ELF-1 (cell line): ENCODE measurements at regions not wholly inside any gene's neighbourhood (a gene's known extent, or its start where the extent isn't known, plus 50 kb on each side); places are given as distances from the start of the nearest gene placed in this dataset.
A peak's percentile ranks its signal among the peaks of the same experiment; 100 is the strongest.
"Not testable (repeated sequence)": the region's sequence is repeated elsewhere in the genome, so short reads cannot be mapped to it uniquely, and the experiment has no call there.

Source experiments
- DNase-seq: peaks from one replicate; pipeline ENCODE4 v3.0.0-alpha.2; 2016; ENCODE audit warnings: low read depth, low spot score

GRCh38 chr12:124674937-124675336, 107.5 kb upstream of the NCOR2 start:
- DNase-seq = no peak

- no peak for DNase-seq
Observed at GRCh38 chr12:124673801-124674617, 106.6 kb upstream of the NCOR2 start.

DNA sequence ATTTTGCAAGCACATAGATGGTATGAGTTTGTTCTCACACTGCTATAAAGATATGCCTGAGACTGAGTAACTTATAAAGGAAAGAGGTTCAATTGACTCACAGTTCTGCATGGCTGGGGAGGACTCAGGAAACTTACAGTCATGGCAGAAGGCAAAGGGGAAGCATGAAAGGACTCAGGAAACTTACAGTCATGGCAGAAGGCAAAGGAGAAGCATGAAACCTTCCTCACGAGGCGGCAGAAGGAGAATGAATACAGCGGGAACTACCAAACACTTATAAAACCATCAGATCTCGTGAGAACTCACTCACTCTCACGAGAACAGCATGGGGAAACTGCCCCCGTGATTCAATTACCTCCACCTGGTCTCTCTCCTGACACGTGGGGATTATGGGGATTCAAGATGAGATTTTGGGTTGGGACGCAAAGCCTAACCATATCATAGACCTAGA, 101.9 kb upstream of the NCOR2 start:
- DNase-seq = not testable (repeated sequence)

DNA sequence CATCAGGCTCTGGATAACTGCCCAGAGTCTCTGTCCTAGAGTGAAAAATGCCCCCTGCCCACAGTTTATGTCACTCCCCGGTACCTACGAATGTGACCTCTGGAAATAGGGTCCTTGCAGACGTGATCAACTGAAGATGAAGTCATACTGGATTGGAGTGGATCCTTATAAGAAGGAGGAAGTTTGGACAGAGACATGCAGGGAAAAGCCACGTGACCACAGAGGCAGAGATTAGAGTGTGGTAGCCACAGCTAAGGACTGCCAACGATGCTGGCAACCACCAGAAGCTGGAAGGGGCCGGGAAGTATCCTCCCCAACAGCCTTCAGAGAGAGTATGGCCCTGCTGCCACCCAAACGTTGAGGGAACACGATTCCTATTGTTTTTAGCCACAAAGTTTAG, 101.2 kb upstream of the NCOR2 start:
- DNase-seq = no peak

GRCh38 chr12:124667506-124668326, 100.3 kb upstream of the NCOR2 start:
- peak; percentile 44 for DNase-seq

GRCh38 chr12:124666722-124667259, 99.4 kb upstream of the NCOR2 start:
- DNase-seq = no peak

GRCh38 chr12:124665511-124665910, 98.1 kb upstream of the NCOR2 start:
- DNase-seq = peak; percentile 55

- no peak for DNase-seq
Observed at GRCh38 chr12:124664395-124665111, 97.1 kb upstream of the NCOR2 start.

DNA sequence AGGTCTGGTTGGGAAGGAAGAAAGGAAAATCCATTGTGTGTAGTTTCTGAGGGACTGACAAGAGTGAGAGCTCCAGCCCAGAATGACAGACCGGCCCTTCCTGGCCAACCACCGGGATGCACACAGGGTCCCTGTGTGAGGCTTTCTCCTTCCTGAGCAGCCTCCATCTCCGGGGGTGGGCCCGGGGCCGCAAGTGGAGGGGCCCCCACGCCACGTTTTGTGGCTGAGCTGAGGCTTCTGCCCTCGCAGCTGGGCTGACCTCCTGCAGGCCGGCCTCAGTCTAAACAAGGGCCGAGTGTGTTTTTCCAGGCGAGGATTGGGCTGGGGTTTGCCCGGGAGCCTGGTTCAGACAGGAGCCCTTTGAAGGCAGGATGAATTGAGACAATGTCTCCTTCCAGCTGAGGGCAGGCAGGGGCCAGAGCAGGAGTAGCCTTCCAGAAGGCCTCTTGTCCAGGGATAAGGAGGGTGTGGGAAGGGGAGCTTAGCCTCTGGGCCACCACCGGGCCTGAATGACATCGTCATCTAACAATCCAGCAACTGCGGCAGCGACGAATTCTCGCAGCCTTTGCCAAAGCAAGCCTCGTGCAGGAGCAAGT, 96.5 kb upstream of the NCOR2 start:
- DNase-seq = peak; percentile 87

- no peak for DNase-seq
Observed at GRCh38 chr12:124663206-124663605, 95.8 kb upstream of the NCOR2 start.

- no peak for DNase-seq
Observed at GRCh38 chr12:124661341-124661740, 93.9 kb upstream of the NCOR2 start.

DNA sequence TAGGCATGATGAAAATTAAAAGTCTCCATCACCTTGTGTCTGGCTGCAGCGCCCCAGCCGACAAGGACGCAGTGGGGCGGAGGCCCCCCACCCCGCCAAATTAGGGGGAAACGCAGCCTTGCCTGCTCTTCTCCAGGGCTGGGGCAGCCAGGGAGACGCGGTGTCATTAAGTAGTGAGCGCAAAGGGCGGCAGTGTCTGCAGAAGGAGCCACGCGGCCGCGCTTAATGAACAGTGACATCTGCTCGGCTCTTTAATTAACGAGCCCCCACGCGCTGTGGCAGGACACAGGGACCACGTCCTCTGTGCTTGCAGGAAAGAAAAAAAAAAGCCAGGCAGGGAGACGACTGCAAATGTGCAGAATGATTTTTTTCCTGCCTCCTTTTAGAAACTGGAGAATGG, 93.4 kb upstream of the NCOR2 start:
- no peak for DNase-seq

GRCh38 chr12:124658806-124659402, 91.5 kb upstream of the NCOR2 start:
- DNase-seq = no peak

GRCh38 chr12:124658302-124658701, 90.9 kb upstream of the NCOR2 start:
- DNase-seq = no peak

GRCh38 chr12:124656947-124657434, 89.6 kb upstream of the NCOR2 start:
- no peak for DNase-seq

DNA sequence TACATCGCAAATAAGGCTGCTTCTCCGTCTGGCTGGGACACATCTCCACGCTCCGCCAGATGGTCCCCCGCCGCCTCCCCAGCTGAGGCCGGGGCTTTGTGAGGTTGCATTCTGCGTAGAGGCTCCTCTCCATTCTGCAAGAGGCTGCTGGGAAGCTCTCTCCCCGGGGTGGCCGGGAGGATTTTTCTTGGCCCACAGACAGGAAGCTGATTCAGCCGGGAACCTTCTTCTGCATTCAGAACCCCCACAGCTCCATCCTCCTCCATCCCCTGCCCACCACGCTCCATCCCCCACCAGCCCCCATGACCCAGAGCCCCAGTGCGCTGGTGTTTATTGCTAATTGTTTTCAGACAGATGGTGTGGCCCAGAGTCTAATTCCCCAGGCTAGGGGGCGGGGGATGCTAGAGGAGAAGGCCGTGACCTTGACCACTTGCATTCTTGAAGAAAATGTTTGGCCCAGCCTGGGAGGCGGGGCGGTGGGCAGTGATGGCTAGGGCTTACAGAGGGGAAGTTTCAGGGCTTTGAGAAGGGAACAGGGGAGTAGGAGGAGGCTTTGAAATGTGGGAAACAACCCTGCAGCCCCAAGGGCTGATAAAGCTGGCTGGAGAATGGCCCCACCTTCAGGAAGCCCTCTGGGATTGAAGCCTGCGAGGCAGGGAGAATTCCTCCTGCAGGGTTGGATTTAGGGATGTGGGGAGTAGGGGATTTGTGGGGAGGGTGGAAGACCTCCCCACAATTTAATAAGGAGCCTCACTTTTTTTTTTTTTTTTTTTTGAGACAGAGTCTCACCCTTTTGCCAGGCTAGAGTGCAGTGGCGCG, 88.5 kb upstream of the NCOR2 start:
- DNase-seq = peak; percentile 73

GRCh38 chr12:124655048-124655697, 87.8 kb upstream of the NCOR2 start:
- DNase-seq = no peak

DNA sequence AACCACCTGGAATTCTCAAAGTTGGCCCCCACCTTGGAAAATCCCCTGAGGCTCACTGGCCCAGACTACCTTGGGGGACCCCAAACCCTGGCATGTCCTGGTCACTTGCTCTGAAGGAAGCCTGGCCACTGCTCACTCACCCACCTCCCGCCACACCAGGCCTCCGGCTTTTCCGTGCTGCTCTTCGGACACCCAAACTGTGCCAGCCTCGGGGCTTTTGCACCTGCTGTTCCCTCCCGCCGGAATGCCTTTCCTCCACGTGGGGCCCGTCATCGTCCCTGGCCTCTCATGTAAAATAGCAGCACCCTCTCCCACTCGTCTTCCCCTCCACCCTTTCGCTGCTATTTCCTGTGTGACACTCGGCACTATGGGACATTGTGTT, 87.2 kb upstream of the NCOR2 start:
- no peak for DNase-seq

DNA sequence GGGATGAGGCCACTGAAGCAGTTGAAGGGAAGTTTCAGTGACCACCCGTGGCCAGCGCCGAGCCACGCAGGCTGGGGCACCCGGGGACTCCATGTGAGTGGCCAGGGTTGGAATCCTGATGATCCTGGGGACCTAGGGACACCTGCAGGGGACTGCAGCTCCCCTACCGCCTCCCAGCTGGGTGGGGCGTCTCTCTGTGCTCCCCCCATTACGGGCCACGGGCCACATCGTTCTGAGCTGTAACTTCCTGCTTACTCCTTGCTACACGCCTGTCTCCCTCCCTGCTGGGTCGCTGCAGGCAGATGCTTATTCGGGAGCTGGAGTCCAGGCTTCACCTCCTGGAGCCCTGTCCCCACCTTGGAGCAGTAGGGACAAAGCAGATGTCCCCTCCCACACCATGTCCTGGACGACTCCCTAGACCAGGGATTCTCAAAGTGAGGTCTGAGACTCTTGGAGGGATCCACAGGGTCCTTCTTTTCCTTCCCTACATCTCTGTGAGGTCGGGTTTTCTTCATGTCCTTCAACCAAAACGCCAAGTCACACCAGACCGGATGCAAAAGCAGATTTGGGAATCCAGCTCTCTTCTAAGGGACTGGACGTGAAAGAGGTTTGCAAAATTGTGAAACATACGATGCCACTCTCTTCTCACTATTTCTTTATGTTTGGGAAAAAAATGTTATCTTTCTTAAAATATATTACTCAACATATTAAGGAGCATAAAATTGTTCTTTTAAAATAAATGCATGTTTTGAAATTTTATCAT, 85.9 kb upstream of the NCOR2 start:
- DNase-seq = no peak
